GM19351 (cell line): ENCODE measurements at regions not wholly inside any gene's neighbourhood (a gene's known extent, or its start where the extent isn't known, plus 50 kb on each side); places are given as distances from the start of the nearest gene placed in this dataset.
"Not testable (repeated sequence)": the region's sequence is repeated elsewhere in the genome, so short reads cannot be mapped to it uniquely, and the experiment has no call there.

Experiments
- ATAC-seq: cut with Tn5 transposase; IDR thresholded peaks from one replicate; pipeline ENCODE4 v1.9.1; 2021; ENCODE audit warnings: mild to moderate bottlenecking, moderate library complexity; ENCODE audit not compliant: unreplicated experiment

- ATAC-seq = no peak
Observed at GRCh38 chr1:116185161-116185701, 74.0 kb downstream of the MAB21L3 start.

GRCh38 chr1:116189481-116189880 lies 78.3 kb downstream of the MAB21L3 start:
- ATAC-seq = no peak

- no peak for ATAC-seq
Observed at GRCh38 chr1:116191294-116191693, 80.1 kb downstream of the MAB21L3 start.

GRCh38 chr1:116193768-116194167 lies 82.6 kb downstream of the MAB21L3 start:
- ATAC-seq = no peak

- ATAC-seq = no peak
Observed at GRCh38 chr1:116194568-116194967, 83.4 kb downstream of the MAB21L3 start.

- ATAC-seq = no peak
Observed at GRCh38 chr1:116195077-116195868, 84.1 kb downstream of the MAB21L3 start.

- ATAC-seq = not testable (repeated sequence)
Observed at GRCh38 chr1:116200343-116200742, 89.1 kb downstream of the MAB21L3 start.

- no peak for ATAC-seq
Observed at GRCh38 chr1:116201911-116202310, 90.7 kb downstream of the MAB21L3 start.

GRCh38 chr1:116203181-116203723 lies 92.1 kb downstream of the MAB21L3 start:
- ATAC-seq = no peak

- no peak for ATAC-seq
Observed at GRCh38 chr1:116203920-116204319, 92.7 kb downstream of the MAB21L3 start.

GRCh38 chr1:116205941-116206679 lies 94.9 kb downstream of the MAB21L3 start:
- no peak for ATAC-seq

GRCh38 chr1:116207126-116207735 lies 96.0 kb downstream of the MAB21L3 start:
- ATAC-seq = no peak

GRCh38 chr1:116208136-116208535 lies 96.9 kb downstream of the MAB21L3 start:
- ATAC-seq = no peak

GRCh38 chr1:116211294-116211693 lies 100.1 kb downstream of the MAB21L3 start:
- ATAC-seq = no peak

GRCh38 chr1:116218922-116219321 lies 107.7 kb downstream of the MAB21L3 start:
- no peak for ATAC-seq

GRCh38 chr1:116219651-116220434 lies 108.6 kb downstream of the MAB21L3 start:
- ATAC-seq = no peak

GRCh38 chr1:116224111-116224510 lies 112.9 kb downstream of the MAB21L3 start:
- ATAC-seq = no peak

GRCh38 chr1:116224561-116224960 lies 113.4 kb downstream of the MAB21L3 start:
- ATAC-seq = no peak

- no peak for ATAC-seq
Observed at GRCh38 chr1:116226017-116226416, 114.8 kb downstream of the MAB21L3 start.

- peak; percentile 67 for ATAC-seq
Observed at GRCh38 chr1:116228511-116228910, 117.3 kb downstream of the MAB21L3 start.
